ENCODE measurements at regions not wholly inside any gene's neighbourhood (a gene's known extent, or its start where the extent isn't known, plus 50 kb on each side); places are given as distances from the start of the nearest gene placed in this dataset.

GRCh38 chr10:85250304-85250703 lies 921.9 kb downstream of the CCSER2 start:
- TF ChIP-seq GATA2 (IDR thresholded peaks at IDR 0.05; ENCODE audit: low read depth, low read length) (no peak), GATA3 (IDR thresholded peaks at IDR 0.05; ENCODE audit: low read depth, low read length) (no peak)

- no peak for TF ChIP-seq GATA3 (IDR thresholded peaks at IDR 0.05; ENCODE audit: low read depth, low read length)
- no peak for TF ChIP-seq GATA2 (IDR thresholded peaks at IDR 0.05; ENCODE audit: low read depth, low read length)
These were observed 928.1 kb downstream of the CCSER2 start for GRCh38 chr10:85256481-85256880.

DNA sequence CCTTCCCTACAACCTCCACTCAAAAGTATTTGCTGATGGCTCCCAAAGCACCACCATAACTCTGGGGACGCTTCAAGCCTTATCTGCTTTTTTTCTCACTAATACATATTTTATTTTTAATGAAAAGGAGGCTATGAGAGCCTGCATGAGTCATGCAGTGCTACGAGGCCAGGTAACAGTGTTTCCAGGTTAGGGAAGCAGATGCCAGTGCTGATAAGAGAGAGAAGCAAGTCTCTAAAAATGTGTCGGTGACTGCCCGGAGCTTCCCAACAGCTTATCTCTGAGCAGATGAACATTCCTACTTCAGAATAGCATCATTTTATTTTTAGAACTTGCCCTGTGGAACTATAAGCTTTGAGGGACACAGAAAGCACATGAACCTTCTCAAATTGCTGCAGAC lies 931.5 kb downstream of the CCSER2 start:
- TF ChIP-seq GATA2 (IDR thresholded peaks at IDR 0.05; ENCODE audit: low read depth, low read length) (no peak), GATA3 (IDR thresholded peaks at IDR 0.05; ENCODE audit: low read depth, low read length) (no peak)

- TF ChIP-seq GATA2 (IDR thresholded peaks at IDR 0.05; ENCODE audit: low read depth, low read length) = no peak
These were observed 934.6 kb downstream of the CCSER2 start for GRCh38 chr10:85262992-85263391.

DNA sequence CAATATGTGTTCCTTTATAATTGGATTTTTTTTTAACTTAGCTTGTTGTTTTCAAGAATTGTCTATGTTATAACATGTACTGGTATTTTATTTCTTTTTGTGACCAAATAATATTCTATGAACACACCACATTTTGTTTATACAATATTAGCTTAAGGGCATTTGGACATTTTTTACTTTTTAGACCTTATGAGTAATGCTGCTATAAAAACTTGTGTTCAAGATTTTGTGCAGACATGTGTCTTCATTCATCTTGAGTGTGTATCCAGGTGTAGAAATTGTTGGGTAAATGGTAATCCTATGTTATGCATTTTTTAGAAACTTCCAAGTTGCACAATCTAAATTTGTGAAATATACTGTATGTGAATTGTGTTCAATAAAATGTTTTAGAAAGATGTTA lies 936.7 kb downstream of the CCSER2 start:
- TF ChIP-seq GATA3 (IDR thresholded peaks at IDR 0.05; ENCODE audit: low read depth, low read length) = no peak
- no peak for TF ChIP-seq GATA2 (IDR thresholded peaks at IDR 0.05; ENCODE audit: low read depth, low read length)

GRCh38 chr10:85266808-85267207 lies 938.4 kb downstream of the CCSER2 start:
- TF ChIP-seq GATA3 (IDR thresholded peaks at IDR 0.05; ENCODE audit: low read depth, low read length) (no peak), GATA2 (IDR thresholded peaks at IDR 0.05; ENCODE audit: low read depth, low read length) (no peak)

DNA sequence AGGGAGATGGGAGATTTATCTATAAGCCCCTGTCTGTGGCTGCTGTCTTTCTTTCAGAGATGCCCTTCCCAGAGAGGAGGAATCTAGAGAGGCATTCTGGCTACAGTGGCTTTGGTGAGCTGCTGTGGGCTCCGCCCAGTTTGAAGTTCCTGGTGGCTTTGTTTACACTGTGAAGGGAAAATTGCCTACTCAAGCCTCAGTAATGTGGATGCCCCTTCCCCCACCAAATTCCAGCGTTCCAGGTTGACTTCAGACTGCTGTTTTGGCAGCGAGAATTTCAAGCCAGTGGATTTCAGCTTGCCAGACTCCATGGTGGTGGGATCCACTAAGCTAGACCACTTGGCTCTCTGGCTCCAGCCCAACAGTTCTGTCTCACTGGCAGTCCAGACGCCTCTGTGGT lies 951.6 kb downstream of the CCSER2 start:
- TF ChIP-seq GATA2 (IDR thresholded peaks at IDR 0.05; ENCODE audit: low read depth, low read length) (no peak), GATA3 (IDR thresholded peaks at IDR 0.05; ENCODE audit: low read depth, low read length) (no peak)

- TF ChIP-seq GATA3 (IDR thresholded peaks at IDR 0.05; ENCODE audit: low read depth, low read length) (no peak), GATA2 (IDR thresholded peaks at IDR 0.05; ENCODE audit: low read depth, low read length) (no peak)
These were observed 956.7 kb downstream of the CCSER2 start for GRCh38 chr10:85284778-85285770.

DNA sequence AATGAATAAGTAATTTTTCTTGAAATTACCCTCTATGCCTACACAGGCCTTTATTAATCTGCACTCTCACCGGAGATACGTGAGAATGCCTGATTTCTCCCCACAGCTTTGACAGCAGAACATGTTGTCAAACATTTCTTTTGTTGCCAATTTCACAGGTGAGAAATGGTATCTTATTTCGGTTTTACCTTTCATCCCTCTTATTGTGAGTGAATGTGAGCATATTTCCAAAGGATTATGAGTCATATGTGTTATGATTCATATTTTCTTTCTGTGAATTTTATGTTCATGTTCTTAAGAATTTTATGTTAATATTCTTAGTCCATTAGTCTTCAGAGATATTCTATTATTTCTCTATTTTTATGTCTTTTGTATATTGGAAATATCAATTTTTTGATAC lies 965.1 kb downstream of the CCSER2 start:
- TF ChIP-seq GATA3 (IDR thresholded peaks at IDR 0.05; ENCODE audit: low read depth, low read length) (no peak), GATA2 (IDR thresholded peaks at IDR 0.05; ENCODE audit: low read depth, low read length) (no peak)

GRCh38 chr10:85311613-85312337 lies 983.4 kb downstream of the CCSER2 start:
- TF ChIP-seq GATA3 (IDR thresholded peaks at IDR 0.05; ENCODE audit: low read depth, low read length) (no peak), GATA2 (IDR thresholded peaks at IDR 0.05; ENCODE audit: low read depth, low read length) (no peak)

- TF ChIP-seq GATA3 (IDR thresholded peaks at IDR 0.05; ENCODE audit: low read depth, low read length) (no peak), GATA2 (IDR thresholded peaks at IDR 0.05; ENCODE audit: low read depth, low read length) (no peak)
These were observed 987.3 kb downstream of the CCSER2 start for GRCh38 chr10:85315657-85316056.

DNA sequence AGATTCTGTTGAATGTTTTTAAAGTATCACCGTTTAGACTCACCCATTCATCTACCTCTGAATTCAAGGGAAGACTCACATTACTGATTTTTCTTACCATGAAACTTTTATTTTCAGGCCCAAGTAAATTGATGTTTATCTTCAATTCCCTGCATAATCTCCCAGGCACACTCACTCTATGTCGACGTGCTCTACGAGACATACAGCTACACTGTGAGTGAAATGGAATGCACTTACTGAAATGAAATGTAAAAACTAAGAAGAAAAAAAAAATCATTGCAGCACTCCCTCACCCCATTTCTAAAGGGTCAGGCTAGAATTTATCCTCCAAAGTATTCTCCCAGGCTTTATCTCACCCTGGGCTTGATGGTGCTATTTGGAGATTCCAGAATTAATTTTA lies 987.9 kb downstream of the CCSER2 start:
- TF ChIP-seq GATA2 (IDR thresholded peaks at IDR 0.05; ENCODE audit: low read depth, low read length) = no peak
- no peak for TF ChIP-seq GATA3 (IDR thresholded peaks at IDR 0.05; ENCODE audit: low read depth, low read length)

- TF ChIP-seq GATA3 (IDR thresholded peaks at IDR 0.05; ENCODE audit: low read depth, low read length) (no peak), GATA2 (IDR thresholded peaks at IDR 0.05; ENCODE audit: low read depth, low read length) (no peak)
These were observed 989.4 kb downstream of the CCSER2 start for GRCh38 chr10:85317827-85318226.
